Keratinocyte (primary cell): ENCODE measurements at regions not wholly inside any gene's neighbourhood (a gene's known extent, or its start where the extent isn't known, plus 50 kb on each side); places are given as distances from the start of the nearest gene placed in this dataset.

Source experiments
- DNase-seq: peaks from one replicate; pipeline ENCODE4 v3.0.0-alpha.2; 2011; ENCODE audit warnings: low read depth, missing footprints, low spot score
- FAIRE-seq: peaks from 2 replicates; lab custom pipeline; 2011; peaks lifted over from hg19 to GRCh38; lab: Jason Lieb, UNC
- H2AFZ ChIP-seq: 2 replicates; pipeline ENCODE4 v1.6.0; 2012; ENCODE audit warnings: low read length, control low read depth, inconsistent platforms; ENCODE audit not compliant: control insufficient read depth
- H3K27ac ChIP-seq: 2 replicates; pipeline ENCODE4 v1.5.1; 2011; ENCODE audit warnings: low read length; ENCODE audit not compliant: control insufficient read depth, insufficient read depth
- H3K27me3 ChIP-seq: 3 replicates; pipeline ENCODE4 v1.6.0; 2011; ENCODE audit warnings: low read length; ENCODE audit not compliant: control insufficient read depth, insufficient read depth; ENCODE audit errors: extremely low read depth
- H3K36me3 ChIP-seq, 2 experiments: 2 replicates in 1 of 2; 3 replicates in 1 of 2; pipeline ENCODE4 v1.5.1; 2011; ENCODE audit warnings: low read length in 2 of 2, mild to moderate bottlenecking in 1 of 2; ENCODE audit not compliant: control insufficient read depth in 2 of 2, insufficient read depth in 2 of 2; ENCODE audit errors: extremely low read depth in 1 of 2
- H3K4me1 ChIP-seq: 3 replicates; pipeline ENCODE4 v1.5.1; 2011; ENCODE audit warnings: low read length; ENCODE audit not compliant: control insufficient read depth, insufficient read depth; ENCODE audit errors: extremely low read depth
- H3K4me2 ChIP-seq: 3 replicates; pipeline ENCODE4 v1.6.0; 2011; ENCODE audit warnings: low read depth, low read length; ENCODE audit not compliant: control insufficient read depth, insufficient read depth; ENCODE audit errors: extremely low read depth
- H3K4me3 ChIP-seq, 3 experiments: fragments of 200-600 bp in 1 of 3; sonication (generic) in 1 of 3; 2 replicates in 2 of 3; 3 replicates in 1 of 3; pipeline ENCODE4 v1.5.1; 2011 to 2016; ENCODE audit warnings: low read length in 3 of 3, mild to moderate bottlenecking in 3 of 3, control low read depth in 2 of 3, inconsistent platforms in 1 of 3, low read depth in 1 of 3, mixed read lengths in 1 of 3, mixed run types in 1 of 3, moderate library complexity in 1 of 3; ENCODE audit not compliant: control insufficient read depth in 2 of 3, insufficient read depth in 2 of 3; ENCODE audit errors: extremely low read depth in 1 of 3
- H3K79me2 ChIP-seq: 2 replicates; pipeline ENCODE4 v1.6.0; 2012; ENCODE audit warnings: low read length; ENCODE audit not compliant: control insufficient read depth, insufficient read depth
- H3K9ac ChIP-seq: 3 replicates; pipeline ENCODE4 v1.6.0; 2011; ENCODE audit warnings: low read length; ENCODE audit not compliant: control insufficient read depth, insufficient read depth; ENCODE audit errors: extremely low read depth
- H3K9me1 ChIP-seq: 3 replicates; pipeline ENCODE4 v1.6.0; 2011; ENCODE audit warnings: low read length; ENCODE audit not compliant: control insufficient read depth, insufficient read depth; ENCODE audit errors: extremely low read depth
- H3K9me3 ChIP-seq: 2 replicates; pipeline ENCODE4 v1.5.1; 2012; ENCODE audit warnings: low read depth, low read length; ENCODE audit not compliant: control insufficient read depth
- H4K20me1 ChIP-seq: 3 replicates; pipeline ENCODE4 v1.6.0; 2011; ENCODE audit warnings: low read length; ENCODE audit not compliant: control insufficient read depth, insufficient read depth; ENCODE audit errors: extremely low read depth
- CTCF ChIP-seq, 3 experiments: IDR thresholded peaks in 1 of 3; conservative IDR thresholded peaks in 1 of 3; optimal IDR thresholded peaks in 1 of 3; 2 replicates in 2 of 3; 3 replicates in 1 of 3; pipeline versions ENCODE3 to v1.5.1; 2011; ENCODE audit warnings: low read length in 3 of 3, mild to moderate bottlenecking in 3 of 3, moderate library complexity in 2 of 3, control low read depth in 1 of 3, inconsistent platforms in 1 of 3; ENCODE audit not compliant: insufficient read depth in 2 of 3; ENCODE audit errors: extremely low read depth in 1 of 3
- EZH2 ChIP-seq: IDR thresholded peaks from one replicate; pipeline ENCODE4 v1.6.1; 2012; ENCODE audit warnings: inconsistent platforms, mild to moderate bottlenecking, low read length, moderate library complexity
- dilution Hi-C: fragments of 300-500 bp; cut with MboI; formaldehyde crosslinking; loops from one replicate; pipeline ENCODE4 v1.7.0; 2020; ENCODE audit warnings: low sequenced_read_pairs; ENCODE audit not compliant: extremely low pct_ligation_motif_present

- dilution Hi-C loops: no loop called here
Measured at GRCh38 chr4:37745946-37746345, 59.8 kb upstream of the RELL1 start.

GRCh38 chr4:37742149-37742548, 56.0 kb upstream of the RELL1 start:
- H3K9ac ChIP-seq: no peak overlapping the region
- FAIRE-seq (no peak), DNase-seq (no peak)
- no peak overlapping the region for H3K4me2 ChIP-seq
- H3K79me2 ChIP-seq: no peaks in the 10 kb centered on the region
- H3K9me1 ChIP-seq: no peaks in the 10 kb centered on the region
- TF ChIP-seq CTCF (optimal IDR thresholded peaks at IDR 0.05 in 1 of 3, IDR thresholded peaks at IDR 0.05 in 1 of 3, conservative IDR thresholded peaks at IDR 0.05 in 1 of 3; ENCODE audit: extremely low read depth in 1 of 3, insufficient read depth in 2 of 3, low read length in 3 of 3) (peak in 1 of 3 experiments; percentile 15), EZH2 (no peak)
- H3K36me3 ChIP-seq: no peaks in the 10 kb centered on the region
- dilution Hi-C loops: no loop called here
- H3K9me3 ChIP-seq: no peaks in the 10 kb centered on the region
- no peaks in the 10 kb centered on the region for H3K27me3 ChIP-seq
- no peak overlapping the region for H3K4me3 ChIP-seq
- no peak overlapping the region for H3K27ac ChIP-seq
- no peaks in the 10 kb centered on the region for H4K20me1 ChIP-seq
- no peak overlapping the region for H2AFZ ChIP-seq
- H3K4me1 ChIP-seq: peaks cover 2% of the 10 kb centered on the region

More at GRCh38 chr4:37745946-37746345, 59.8 kb upstream of the RELL1 start:
- no peaks in the 10 kb centered on the region for H3K36me3 ChIP-seq
- no peaks in the 10 kb centered on the region for H3K9me3 ChIP-seq
- H3K9ac ChIP-seq: no peak overlapping the region
- H3K27me3 ChIP-seq: no peaks in the 10 kb centered on the region
- DNase-seq (no peak), FAIRE-seq (no peak)
- no peaks in the 10 kb centered on the region for H3K4me1 ChIP-seq
- H3K4me2 ChIP-seq: no peak overlapping the region
- no peak overlapping the region for H3K4me3 ChIP-seq
- TF ChIP-seq EZH2 (no peak), CTCF (optimal IDR thresholded peaks at IDR 0.05 in 1 of 3, IDR thresholded peaks at IDR 0.05 in 1 of 3, conservative IDR thresholded peaks at IDR 0.05 in 1 of 3; ENCODE audit: extremely low read depth in 1 of 3, insufficient read depth in 2 of 3, low read length in 3 of 3) (no peak)
- H3K79me2 ChIP-seq: no peaks in the 10 kb centered on the region
- H3K27ac ChIP-seq: no peak overlapping the region
- no peaks in the 10 kb centered on the region for H4K20me1 ChIP-seq
- no peaks in the 10 kb centered on the region for H3K9me1 ChIP-seq
- H2AFZ ChIP-seq: no peak overlapping the region
